Immature natural killer cell (primary cell): ENCODE measurements at regions not wholly inside any gene's neighbourhood (a gene's known extent, or its start where the extent isn't known, plus 50 kb on each side); places are given as distances from the start of the nearest gene placed in this dataset.

Experiments used
- DNase-seq, 3 donors: peaks; one replicate each; pipeline ENCODE4 v3.0.0; 2022; ENCODE audit warnings: mixed read lengths in 1 of 3
- H3K27ac Mint-ChIP-seq, 6 donors: one replicate each; pipeline ENCODE4 v1.8.0; 2020; ENCODE audit warnings: mixed read lengths in 6 of 6, mild to moderate bottlenecking in 5 of 6, inconsistent platforms in 4 of 6, moderate library complexity in 3 of 6
- H3K27me3 Mint-ChIP-seq, 3 donors: one replicate each; pipeline ENCODE4 v1.8.0; 2020 to 2021; ENCODE audit warnings: low read depth in 3 of 3, mild to moderate bottlenecking in 3 of 3, mixed read lengths in 3 of 3, moderate library complexity in 3 of 3, inconsistent platforms in 1 of 3
- H3K36me3 Mint-ChIP-seq, 3 donors: one replicate each; pipeline ENCODE4 v1.8.0; 2020; ENCODE audit warnings: mixed read lengths in 3 of 3, inconsistent platforms in 2 of 3, mild to moderate bottlenecking in 2 of 3
- H3K4me1 Mint-ChIP-seq, 2 donors: one replicate each; pipeline ENCODE4 v1.8.0; 2020; ENCODE audit warnings: inconsistent platforms in 2 of 2, mild to moderate bottlenecking in 2 of 2, mixed read lengths in 2 of 2, moderate library complexity in 1 of 2
- H3K4me3 Mint-ChIP-seq, 5 donors: one replicate each; pipeline ENCODE4 v1.8.0; 2020; ENCODE audit warnings: mild to moderate bottlenecking in 5 of 5, mixed read lengths in 5 of 5, inconsistent platforms in 3 of 5, moderate library complexity in 3 of 5
- H3K9me3 Mint-ChIP-seq, 6 donors: one replicate each; pipeline ENCODE4 v1.8.0; 2020; ENCODE audit warnings: mild to moderate bottlenecking in 6 of 6, mixed read lengths in 6 of 6, inconsistent platforms in 4 of 6, moderate library complexity in 3 of 6

DNA sequence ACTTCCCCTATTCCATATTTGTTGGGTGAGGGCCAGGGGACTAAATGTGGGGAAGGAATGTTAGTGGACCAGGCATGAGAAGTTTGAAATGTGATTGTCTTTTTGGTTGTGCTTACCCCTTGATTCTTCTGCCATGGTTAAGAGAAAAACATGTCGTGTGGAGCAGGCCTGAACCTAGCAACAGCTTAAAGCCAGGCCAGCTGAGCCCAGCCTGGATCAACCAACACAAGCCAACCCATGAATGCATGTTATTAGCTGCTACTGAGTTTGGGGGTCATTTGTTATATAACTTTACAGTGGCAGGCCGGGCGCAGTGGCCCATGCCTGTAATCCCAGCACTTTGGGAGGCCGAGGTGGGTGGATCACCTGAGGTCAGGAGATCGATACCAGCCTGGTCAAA is 52.4 kb upstream of the TRIO start:
- no peaks in the 10 kb centered on the region for H3K36me3 Mint-ChIP-seq
- no peak overlapping the region for H3K27ac Mint-ChIP-seq
- no peak for DNase-seq
- H3K9me3 Mint-ChIP-seq = no peaks in the 10 kb centered on the region
- H3K27me3 Mint-ChIP-seq = peaks cover 2 to 18% (median 5%) of the 10 kb centered on the region in 3 donors
- no peak overlapping the region for H3K4me3 Mint-ChIP-seq
- no peaks in the 10 kb centered on the region for H3K4me1 Mint-ChIP-seq

DNA sequence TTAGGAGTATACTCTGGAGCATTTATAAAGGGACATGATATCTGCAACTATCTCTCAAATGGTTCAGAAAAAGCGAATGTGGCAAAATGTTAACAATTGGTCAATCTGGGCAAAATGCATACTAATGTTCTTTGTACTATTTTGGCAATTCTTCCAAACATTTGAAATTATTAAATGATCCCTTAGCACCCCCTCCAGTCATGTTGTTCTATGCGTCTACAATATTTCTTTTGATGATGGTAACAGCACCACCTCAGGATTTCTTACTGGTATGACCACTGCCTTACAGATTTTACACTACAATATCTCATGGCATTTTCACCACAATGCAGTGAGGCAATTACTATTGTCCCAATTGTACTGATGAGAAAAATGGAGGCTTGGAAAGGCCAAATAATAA is 52.9 kb upstream of the TRIO start:
- Mint-ChIP-seq H3K4me3 (no peak overlapping the region), H3K36me3 (no peaks in the 10 kb centered on the region)

DNA sequence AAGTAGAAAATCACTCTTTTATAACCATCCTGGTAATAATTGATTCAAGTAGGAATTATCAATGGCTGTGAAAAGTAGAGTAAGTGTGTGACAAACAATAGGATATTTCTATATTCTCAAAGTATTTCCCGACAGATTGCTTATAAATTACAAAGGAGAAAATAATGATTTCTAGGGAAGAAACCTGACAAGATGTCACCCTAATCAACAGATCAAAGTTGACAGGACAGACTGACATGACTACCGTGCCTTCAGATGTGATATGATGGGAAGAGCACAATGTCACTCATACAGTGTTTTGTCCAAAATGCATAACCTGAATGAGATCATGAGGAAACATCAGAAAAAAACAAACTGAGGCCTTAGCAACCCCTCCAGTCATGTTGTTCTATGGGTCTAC is 53.9 kb upstream of the TRIO start:
- no peak overlapping the region for H3K4me3 Mint-ChIP-seq
- no peaks in the 10 kb centered on the region for H3K9me3 Mint-ChIP-seq
- no peaks in the 10 kb centered on the region for H3K36me3 Mint-ChIP-seq
- peaks cover 2 to 22% (median 3%) of the 10 kb centered on the region in 3 donors for H3K27me3 Mint-ChIP-seq
- no peak for DNase-seq
- H3K4me1 Mint-ChIP-seq = no peaks in the 10 kb centered on the region
- no peak overlapping the region for H3K27ac Mint-ChIP-seq

More for the DNA sequence above, 52.9 kb upstream of the TRIO start:
- Mint-ChIP-seq H3K4me1 (no peaks in the 10 kb centered on the region), H3K27ac (no peak overlapping the region), H3K9me3 (no peaks in the 10 kb centered on the region), H3K27me3 (peaks cover 2 to 19% (median 5%) of the 10 kb centered on the region in 3 donors)
- no peak for DNase-seq

DNA sequence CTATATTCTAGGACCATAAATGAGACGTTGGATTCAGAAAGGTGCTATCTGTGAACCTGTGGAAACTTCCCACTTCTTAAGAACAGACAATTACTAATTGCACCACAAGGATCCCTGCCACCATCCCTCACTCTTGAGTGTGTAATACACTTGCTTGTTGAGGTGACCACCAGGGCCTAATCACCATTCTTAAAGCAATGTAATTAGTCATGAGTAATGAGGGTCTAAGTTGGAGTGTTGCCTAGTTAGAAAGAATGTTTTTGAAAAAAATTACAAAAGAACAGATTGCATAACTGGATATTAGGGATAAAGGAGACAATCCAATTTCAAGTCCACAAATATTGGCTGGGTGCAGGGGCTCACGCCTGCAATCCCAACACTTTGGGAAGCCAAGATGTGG is 56.9 kb upstream of the TRIO start:
- H3K36me3 Mint-ChIP-seq = no peaks in the 10 kb centered on the region
- no peak overlapping the region for H3K4me3 Mint-ChIP-seq
- no peak overlapping the region for H3K27ac Mint-ChIP-seq
- DNase-seq = no peak
- no peaks in the 10 kb centered on the region for H3K4me1 Mint-ChIP-seq
- no peaks in the 10 kb centered on the region for H3K9me3 Mint-ChIP-seq
- peaks cover 4 to 14% (median 6%) of the 10 kb centered on the region in 3 donors for H3K27me3 Mint-ChIP-seq

DNA sequence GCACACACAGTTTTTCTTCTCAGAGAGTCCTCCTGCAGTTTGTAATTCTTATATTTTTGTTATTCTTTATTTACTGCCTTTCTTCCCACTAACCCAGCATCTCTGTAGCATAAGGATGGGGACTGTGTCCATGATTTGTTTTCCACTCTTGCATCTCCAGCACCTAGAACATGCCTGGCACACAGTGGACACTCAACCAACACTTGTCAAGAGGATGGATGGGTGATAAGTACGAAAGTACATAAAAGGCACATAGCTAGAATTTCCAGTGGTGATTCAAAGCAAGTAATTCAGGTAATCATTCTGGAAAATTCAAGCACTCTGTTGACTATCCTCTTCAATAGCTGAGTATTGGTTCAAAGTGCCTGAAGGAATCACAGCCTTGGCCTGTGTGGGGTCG is 60.2 kb upstream of the TRIO start:
- H3K9me3 Mint-ChIP-seq = no peaks in the 10 kb centered on the region
- H3K4me3 Mint-ChIP-seq = no peak overlapping the region
- H3K27ac Mint-ChIP-seq = no peak overlapping the region
- no peaks in the 10 kb centered on the region for H3K4me1 Mint-ChIP-seq
- H3K36me3 Mint-ChIP-seq = no peaks in the 10 kb centered on the region
- H3K27me3 Mint-ChIP-seq = peaks cover 5 to 11% (median 9%) of the 10 kb centered on the region in 3 donors
- no peak for DNase-seq

DNA sequence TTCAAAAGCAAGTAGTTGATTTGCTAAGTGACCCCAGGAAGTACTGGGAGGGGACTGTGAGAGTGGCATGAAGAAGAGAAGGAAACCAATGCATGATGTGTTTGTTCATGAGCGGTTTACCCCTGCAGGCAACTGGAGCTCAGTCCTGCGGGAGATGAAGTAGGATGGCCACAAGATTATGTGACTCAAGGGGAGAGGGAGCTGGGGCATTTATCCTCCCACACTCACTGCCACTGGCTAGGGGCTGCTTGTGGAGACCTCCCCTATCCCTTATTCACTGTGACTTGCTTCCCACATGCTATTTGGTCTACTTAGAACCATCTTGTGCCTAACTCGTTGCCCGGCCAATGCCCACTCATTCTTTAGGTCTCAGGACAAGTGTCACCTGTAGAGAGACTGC is 60.6 kb upstream of the TRIO start:
- peaks cover 5 to 11% (median 9%) of the 10 kb centered on the region in 3 donors for H3K27me3 Mint-ChIP-seq
- H3K4me1 Mint-ChIP-seq = no peaks in the 10 kb centered on the region
- no peaks in the 10 kb centered on the region for H3K9me3 Mint-ChIP-seq
- H3K27ac Mint-ChIP-seq = no peak overlapping the region
- DNase-seq = no peak
- no peak overlapping the region for H3K4me3 Mint-ChIP-seq
- no peaks in the 10 kb centered on the region for H3K36me3 Mint-ChIP-seq

DNA sequence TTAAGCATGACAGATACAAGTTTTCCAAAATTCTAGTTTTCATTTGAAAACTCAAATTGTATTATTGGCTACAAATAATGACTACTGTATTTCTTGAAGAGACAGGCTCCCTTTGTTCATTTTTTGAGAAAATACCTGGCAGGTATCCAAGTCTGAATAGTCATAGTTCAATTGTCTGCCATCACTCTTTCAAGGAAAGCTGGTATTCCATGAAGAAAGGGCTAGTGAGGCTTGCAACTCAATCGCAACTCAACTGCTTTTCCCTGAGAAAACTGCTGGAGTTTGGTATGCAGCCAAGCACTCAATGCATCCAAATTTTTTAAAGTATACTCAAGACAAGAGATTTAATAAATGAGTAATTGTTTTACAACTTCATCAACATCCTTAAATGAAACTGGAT is 61.4 kb upstream of the TRIO start:
- no peaks in the 10 kb centered on the region for H3K36me3 Mint-ChIP-seq

DNA sequence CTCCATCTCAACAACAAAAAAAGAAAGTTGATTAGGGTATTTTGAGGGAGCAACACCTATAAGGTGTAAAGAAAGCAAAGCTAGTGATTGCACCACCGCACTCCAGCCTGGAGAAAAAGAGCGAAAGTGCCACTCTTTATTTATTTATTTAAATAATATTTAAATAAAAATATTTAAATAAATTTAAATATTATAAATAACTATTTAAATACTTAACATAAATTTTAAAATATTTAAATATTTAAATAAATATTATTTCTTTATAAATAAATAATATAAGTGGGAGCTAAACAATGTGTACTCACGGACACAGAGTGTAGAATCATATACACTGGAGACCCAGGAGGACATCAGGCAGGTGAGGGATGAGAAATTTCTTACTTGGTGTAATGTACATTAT is 64.4 kb upstream of the TRIO start:
- H3K4me3 Mint-ChIP-seq = no peak overlapping the region

More for the DNA sequence above, 61.4 kb upstream of the TRIO start:
- H3K4me3 Mint-ChIP-seq = no peak overlapping the region
- H3K27ac Mint-ChIP-seq = no peak overlapping the region
- peaks cover 5 to 14% (median 9%) of the 10 kb centered on the region in 3 donors for H3K27me3 Mint-ChIP-seq
- H3K9me3 Mint-ChIP-seq = no peaks in the 10 kb centered on the region
- H3K4me1 Mint-ChIP-seq = no peaks in the 10 kb centered on the region
- no peak for DNase-seq

DNA sequence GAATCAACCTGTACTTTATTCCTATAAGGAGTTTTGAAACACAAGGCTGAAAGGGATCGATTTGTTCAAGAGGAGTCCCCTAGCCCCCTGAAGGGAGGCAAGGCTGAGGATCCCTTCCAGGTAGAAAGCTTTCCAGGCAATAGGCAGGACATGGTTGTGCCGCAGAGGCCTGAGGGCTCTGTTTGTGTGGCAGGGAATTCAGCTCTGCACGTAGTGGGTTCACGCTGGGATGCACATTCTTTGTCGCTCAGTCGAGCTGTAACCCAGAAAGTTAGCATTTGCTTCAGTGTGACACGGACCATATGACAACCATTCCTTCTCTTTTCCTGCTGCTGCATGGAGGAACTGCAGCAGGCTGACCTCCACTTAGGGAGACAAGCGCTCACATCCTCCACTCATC is 65.6 kb upstream of the TRIO start:
- Mint-ChIP-seq H3K27me3 (peaks cover 5 to 9% (median 6%) of the 10 kb centered on the region in 3 donors), H3K36me3 (no peaks in the 10 kb centered on the region), H3K27ac (no peak overlapping the region), H3K4me1 (no peaks in the 10 kb centered on the region), H3K4me3 (no peak overlapping the region), H3K9me3 (peaks cover 0 to 2% (median 0%) of the 10 kb centered on the region in 6 donors)
- no peak for DNase-seq

More for the DNA sequence above, 64.4 kb upstream of the TRIO start:
- Mint-ChIP-seq H3K27ac (no peak overlapping the region), H3K36me3 (no peaks in the 10 kb centered on the region), H3K9me3 (peaks cover 0 to 2% (median 0%) of the 10 kb centered on the region in 6 donors), H3K4me1 (no peaks in the 10 kb centered on the region), H3K27me3 (peaks cover 5 to 11% (median 9%) of the 10 kb centered on the region in 3 donors)
- no peak for DNase-seq

DNA sequence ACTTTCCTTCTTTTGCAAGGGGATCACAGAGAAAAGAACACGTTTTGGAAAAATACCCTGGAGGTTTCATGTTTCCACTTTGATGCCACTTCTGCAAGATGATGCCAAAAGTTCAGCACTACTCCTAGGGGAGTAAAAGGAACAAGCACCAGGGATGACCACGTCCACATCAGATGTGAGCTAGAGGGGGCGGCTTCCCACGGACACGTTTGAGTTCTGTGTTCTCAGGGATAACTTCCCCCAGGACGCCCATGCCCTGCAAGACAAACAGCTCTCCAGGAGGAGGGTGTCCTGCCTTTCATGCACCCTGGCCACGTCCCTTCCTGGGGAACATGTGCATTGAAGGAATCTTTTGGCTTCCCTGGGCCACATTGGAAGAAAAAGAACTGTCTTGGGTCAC is 66.6 kb upstream of the TRIO start:
- Mint-ChIP-seq H3K27me3 (peaks cover 4 to 9% (median 6%) of the 10 kb centered on the region in 3 donors), H3K27ac (no peak overlapping the region), H3K9me3 (peaks cover 0 to 2% (median 0%) of the 10 kb centered on the region in 6 donors), H3K4me1 (no peaks in the 10 kb centered on the region), H3K36me3 (no peaks in the 10 kb centered on the region), H3K4me3 (no peak overlapping the region)
- no peak for DNase-seq

DNA sequence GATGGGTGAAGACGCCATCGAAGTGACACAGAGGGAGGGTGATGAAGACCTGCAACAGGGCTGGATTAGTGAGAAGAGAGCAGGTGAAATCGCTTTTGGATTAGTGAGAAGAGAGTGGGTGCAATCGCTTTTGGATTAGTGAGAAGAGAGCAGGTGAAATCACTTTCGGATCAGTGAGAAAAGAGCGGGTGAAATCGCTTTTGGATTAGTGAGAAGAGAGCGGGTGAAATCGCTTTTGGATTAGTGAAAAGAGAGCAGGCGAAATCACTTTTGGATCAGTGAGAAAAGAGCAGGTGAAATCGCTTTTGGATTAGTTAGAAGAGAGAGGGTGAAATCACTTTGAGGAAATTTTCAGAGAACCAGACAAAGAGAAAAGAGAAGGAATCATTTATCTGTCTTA is 67.2 kb upstream of the TRIO start:
- Mint-ChIP-seq H3K4me1 (no peaks in the 10 kb centered on the region), H3K27me3 (peaks cover 1 to 10% (median 9%) of the 10 kb centered on the region in 3 donors), H3K36me3 (no peaks in the 10 kb centered on the region), H3K4me3 (no peak overlapping the region), H3K9me3 (peaks cover 0 to 2% (median 0%) of the 10 kb centered on the region in 6 donors), H3K27ac (no peak overlapping the region)
- DNase-seq = no peak

DNA sequence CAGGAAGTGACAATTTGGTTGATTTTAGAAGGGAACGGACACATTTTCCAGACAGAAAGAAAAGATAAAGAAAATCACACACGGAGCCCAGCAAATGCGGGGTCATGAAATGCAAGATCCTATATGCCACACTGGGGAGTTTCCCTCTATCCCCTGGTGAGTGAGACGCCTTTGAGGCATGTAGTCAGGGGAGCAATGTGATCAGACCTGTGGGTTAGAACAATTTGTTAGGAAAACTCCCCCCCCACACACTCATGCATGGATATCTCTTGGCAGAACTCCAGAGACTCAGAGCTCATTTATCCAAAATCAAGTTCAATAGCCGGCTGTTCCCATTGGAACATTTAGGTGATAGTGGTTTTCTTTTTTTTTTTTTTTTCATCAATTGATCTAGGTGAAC is 71.7 kb upstream of the TRIO start:
- H3K9me3 Mint-ChIP-seq = peaks cover 0 to 2% (median 0%) of the 10 kb centered on the region in 6 donors
- H3K4me3 Mint-ChIP-seq = no peak overlapping the region
- DNase-seq = no peak
- no peak overlapping the region for H3K27ac Mint-ChIP-seq
- no peaks in the 10 kb centered on the region for H3K36me3 Mint-ChIP-seq
- H3K4me1 Mint-ChIP-seq = no peaks in the 10 kb centered on the region
- peaks cover 0 to 17% (median 5%) of the 10 kb centered on the region in 3 donors for H3K27me3 Mint-ChIP-seq

DNA sequence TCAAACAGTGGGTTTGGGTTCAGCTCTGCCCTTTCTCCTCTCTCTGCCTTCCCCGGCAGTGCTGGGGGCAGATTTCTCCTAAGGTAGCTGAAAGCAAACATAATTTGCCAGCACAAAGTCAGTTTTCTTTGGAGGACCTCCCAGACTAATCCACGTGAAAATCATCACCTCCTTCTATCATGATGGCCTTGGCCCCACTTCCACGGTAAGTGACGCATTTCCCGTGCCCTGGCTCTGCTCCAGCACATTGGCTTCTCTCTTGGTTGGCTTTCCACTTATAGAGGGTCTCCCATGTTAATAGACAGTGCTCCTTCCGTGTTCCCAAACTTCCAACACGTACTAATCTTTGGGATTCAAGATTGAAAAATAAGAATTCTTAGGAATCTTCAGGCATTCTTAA is 74.1 kb upstream of the TRIO start:
- no peaks in the 10 kb centered on the region for H3K4me1 Mint-ChIP-seq
- no peaks in the 10 kb centered on the region for H3K36me3 Mint-ChIP-seq
- no peak overlapping the region for H3K4me3 Mint-ChIP-seq
- no peaks in the 10 kb centered on the region for H3K9me3 Mint-ChIP-seq
- DNase-seq = no peak
- no peak overlapping the region for H3K27ac Mint-ChIP-seq
- H3K27me3 Mint-ChIP-seq = peaks cover 0 to 16% (median 9%) of the 10 kb centered on the region in 3 donors

DNA sequence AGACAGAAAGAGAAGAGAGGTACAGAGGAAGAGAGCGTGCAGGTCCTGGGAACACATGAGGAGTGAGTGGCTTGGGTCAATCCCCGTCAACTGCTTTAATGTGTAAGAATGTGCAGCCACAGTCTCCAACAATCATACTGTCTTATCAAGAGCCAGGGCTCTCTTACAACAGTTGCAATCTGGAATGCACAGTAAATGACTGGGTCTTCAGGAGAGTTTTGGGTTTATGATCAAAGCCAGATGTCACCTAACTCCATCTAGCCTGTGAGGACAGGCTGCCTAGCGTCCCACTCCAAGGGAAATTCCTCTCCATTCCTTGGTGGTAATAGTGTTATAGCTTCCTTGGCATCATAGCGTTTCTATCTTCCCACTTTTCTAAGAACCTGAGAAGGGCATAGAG is 75.0 kb upstream of the TRIO start:
- H3K9me3 Mint-ChIP-seq = no peaks in the 10 kb centered on the region
- no peak overlapping the region for H3K27ac Mint-ChIP-seq
- H3K4me3 Mint-ChIP-seq = no peak overlapping the region
- no peaks in the 10 kb centered on the region for H3K4me1 Mint-ChIP-seq
- H3K27me3 Mint-ChIP-seq = peaks cover 0 to 14% (median 9%) of the 10 kb centered on the region in 3 donors
- no peak for DNase-seq
- H3K36me3 Mint-ChIP-seq = no peaks in the 10 kb centered on the region

DNA sequence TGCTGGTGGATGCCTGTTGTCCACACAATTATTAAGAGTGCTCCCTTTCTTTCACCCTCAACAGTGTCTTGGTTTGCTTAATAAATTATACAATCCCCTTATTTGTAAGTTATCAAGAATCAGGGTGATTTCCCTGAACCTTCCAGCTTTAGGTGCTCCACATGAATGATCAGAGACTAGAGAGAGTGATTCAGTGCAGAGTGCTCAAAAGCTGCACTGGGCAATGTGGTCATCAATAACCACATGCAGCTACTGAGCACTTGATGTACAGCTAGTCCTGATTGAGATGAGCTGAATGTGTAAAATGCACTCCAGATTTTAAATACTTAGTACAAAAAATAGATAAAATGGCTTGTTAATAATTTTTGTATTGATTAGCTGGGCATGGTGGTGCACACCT is 76.8 kb upstream of the TRIO start:
- Mint-ChIP-seq H3K36me3 (no peaks in the 10 kb centered on the region), H3K27me3 (peaks cover 2 to 14% (median 11%) of the 10 kb centered on the region in 3 donors), H3K27ac (no peak overlapping the region), H3K4me3 (no peak overlapping the region), H3K4me1 (no peaks in the 10 kb centered on the region), H3K9me3 (no peaks in the 10 kb centered on the region)
- no peak for DNase-seq
